HG02970 (cell line): ENCODE measurements at regions not wholly inside any gene's neighbourhood (a gene's known extent, or its start where the extent isn't known, plus 50 kb on each side); places are given as distances from the start of the nearest gene placed in this dataset.
A peak's percentile ranks its signal among the peaks of the same experiment; 100 is the strongest.

Experiments
- ATAC-seq: cut with Tn5 transposase; IDR thresholded peaks from one replicate; pipeline ENCODE4 v1.9.1; 2021; ENCODE audit warnings: mild to moderate bottlenecking, moderate library complexity, moderate number of reproducible peaks; ENCODE audit not compliant: unreplicated experiment, low FRiP score

DNA sequence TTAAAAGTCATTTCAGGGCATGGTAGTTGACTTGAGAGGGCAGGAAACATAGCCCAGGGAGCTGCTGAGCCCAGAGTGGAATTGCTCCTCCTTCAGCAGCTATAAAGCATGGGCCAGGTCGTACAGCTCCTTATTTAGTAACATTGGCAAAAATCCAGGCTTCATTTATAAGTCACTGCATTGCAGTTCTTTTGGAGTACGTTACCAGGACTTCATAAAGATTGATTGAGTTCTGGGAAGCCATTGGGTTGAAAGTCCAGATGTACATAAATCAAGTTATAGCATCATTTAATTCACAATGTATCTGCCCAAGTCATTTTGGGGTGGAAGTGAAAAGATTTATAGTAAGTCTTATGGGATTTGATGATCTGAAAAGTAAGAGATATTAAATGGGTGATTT lies 53.0 kb upstream of the ANKEF1 start:
- no peak for ATAC-seq

DNA sequence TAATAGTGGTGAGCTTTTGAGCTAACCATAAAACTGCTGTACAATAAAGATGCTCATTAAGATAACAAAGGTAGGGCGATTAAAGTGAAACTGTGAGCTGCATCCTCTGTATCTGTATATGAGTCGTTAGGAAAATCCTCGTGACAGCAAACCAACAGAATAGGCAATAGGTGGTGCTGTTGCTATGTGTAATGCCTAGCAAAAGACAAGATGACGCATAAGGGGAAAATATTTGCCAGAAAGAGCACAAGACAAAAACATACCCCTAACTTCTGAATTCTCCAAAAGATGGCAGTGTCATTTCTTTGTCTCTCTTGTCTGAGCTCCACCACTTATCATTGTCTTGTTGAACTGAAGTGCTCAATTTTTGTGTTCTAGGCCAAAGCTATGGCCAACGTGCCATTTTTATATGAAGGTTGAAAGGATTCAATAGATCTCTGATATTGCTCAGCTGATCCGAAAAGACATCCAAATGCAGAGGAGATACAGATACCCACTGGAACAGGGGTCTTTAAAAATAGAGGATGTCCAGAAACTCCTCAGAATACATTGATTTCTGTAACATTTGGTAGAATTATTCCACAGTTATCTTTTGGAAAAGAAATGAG lies 56.3 kb upstream of the ANKEF1 start:
- ATAC-seq, result peak; percentile 92

DNA sequence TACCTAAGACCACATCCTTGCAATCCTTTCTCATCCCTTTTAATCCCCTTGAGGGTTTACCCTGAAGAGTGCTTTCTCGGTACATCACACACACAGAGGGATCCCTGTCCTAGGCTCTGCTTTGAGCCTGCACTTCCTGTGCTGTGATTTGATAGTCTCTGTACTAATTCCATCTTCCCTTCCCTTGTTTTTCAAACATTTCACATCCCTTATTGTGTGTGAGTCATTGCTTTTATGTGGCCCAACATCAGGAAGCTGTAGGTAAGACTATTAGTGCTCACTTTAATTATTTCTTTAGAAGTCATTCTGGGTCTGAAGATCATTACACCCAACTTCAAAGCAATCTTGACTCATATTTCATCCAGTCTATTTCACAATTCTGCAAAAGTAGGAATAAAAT lies 57.2 kb upstream of the ANKEF1 start:
- ATAC-seq, result no peak

DNA sequence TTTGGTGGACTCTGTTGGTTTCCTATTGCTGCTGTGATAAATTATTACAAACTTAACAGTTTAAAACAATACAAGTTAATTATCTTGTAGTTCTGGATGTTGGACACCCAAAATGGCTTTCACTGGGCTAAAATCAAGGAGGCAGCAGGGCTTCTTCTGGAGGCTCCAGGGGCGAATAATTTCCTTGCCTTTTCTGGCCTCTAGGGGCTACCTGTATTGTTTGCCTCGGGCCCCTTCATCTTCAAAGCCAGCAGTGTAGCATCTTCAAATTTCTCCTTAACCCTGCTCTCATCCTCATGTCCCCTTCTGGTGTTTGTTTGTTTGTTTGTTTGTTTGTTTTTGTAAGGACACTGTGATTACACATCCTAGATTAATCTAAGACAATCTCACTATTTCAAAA lies 60.5 kb upstream of the ANKEF1 start:
- no peak for ATAC-seq

GRCh38 chr20:9971746-9972145 lies 63.0 kb upstream of the ANKEF1 start:
- ATAC-seq, result no peak

- ATAC-seq, result no peak
Measured at GRCh38 chr20:9969626-9970025, 65.2 kb upstream of the ANKEF1 start.

- no peak for ATAC-seq
Measured at GRCh38 chr20:9968015-9968414, 66.8 kb upstream of the ANKEF1 start.

DNA sequence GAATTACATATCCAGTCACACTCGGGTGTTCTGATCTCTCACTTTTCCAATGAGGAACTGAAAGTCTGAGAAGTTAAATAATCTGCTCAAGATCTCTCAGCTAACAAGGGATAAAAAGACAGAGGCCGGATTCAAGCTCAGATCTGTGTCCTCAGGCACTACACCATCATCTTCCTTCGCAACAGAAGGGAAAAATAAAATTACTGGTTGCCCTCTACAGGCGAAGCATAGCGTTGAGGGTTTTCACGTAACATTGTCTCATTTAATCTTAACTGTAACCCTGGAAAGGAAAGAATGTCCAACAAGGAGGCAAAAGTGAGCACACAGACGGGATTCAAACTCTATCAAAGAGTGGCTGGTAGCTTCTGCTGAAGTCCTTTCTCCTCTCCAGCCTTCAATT lies 67.8 kb upstream of the ANKEF1 start:
- ATAC-seq, result no peak

GRCh38 chr20:9963029-9963428 lies 71.8 kb upstream of the ANKEF1 start:
- no peak for ATAC-seq

GRCh38 chr20:9958693-9959092 lies 76.1 kb upstream of the ANKEF1 start:
- ATAC-seq, result no peak

- ATAC-seq, result no peak
Measured at GRCh38 chr20:9955646-9956045, 79.1 kb upstream of the ANKEF1 start.

DNA sequence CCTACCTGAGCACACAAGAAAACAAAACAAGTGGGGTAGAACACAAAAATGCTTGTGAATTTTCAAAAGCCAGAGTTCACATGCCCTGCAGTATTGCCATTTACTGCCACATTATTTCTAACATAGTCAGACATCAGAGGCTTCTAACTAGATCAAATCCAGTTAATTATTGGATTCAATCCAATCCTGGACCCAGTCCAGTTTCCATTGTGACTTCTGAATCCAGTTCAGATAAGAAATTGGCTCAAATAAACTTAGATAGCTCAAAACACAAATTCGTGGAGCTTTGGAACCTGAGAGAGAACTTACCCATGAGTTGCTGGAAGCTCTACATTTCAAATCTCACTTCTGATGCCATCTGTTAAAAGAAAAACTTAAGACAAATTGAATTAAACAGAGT lies 85.2 kb upstream of the ANKEF1 start:
- ATAC-seq, result no peak

- ATAC-seq, result no peak
Measured at GRCh38 chr20:9945408-9945807, 89.4 kb upstream of the ANKEF1 start.

DNA sequence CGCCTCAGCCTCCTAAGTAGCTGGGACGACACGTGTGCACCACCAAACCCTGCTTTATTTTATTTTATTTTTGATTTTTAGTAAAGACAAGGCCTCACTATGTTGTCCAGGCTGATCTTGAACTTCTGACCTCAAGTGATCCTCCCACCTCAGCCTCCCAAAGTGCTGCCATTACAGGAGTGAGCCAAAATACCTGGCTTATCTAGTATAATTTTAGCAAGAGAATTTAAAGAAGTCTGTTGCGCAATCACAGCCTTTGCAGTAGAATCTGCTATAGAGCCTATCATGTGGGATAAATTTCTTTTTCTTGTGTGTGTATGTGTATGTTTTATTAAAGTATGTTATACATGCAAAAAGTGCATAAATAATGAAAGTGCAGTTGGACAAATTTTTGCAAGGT lies 92.1 kb upstream of the ANKEF1 start:
- no peak for ATAC-seq

- ATAC-seq, result no peak
Measured at GRCh38 chr20:9940329-9940728, 94.5 kb upstream of the ANKEF1 start.

DNA sequence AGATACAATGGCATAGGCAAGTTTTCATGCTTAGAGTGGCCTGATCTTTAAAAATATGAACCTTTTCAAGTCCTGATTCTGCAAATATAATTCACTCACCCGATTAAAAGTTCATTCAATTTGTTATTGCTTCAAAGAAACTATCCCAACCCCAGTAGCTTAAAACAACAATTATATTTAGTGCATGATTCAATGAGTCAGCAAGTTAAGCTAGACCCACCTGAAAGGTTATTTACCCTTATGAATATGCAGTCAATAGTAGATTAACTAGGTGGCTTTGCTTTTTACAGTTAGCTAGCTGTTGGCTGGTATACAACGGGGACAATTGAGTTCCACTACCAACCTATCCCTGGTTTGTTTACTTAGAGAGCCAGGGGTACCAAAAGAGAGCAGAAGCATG lies 95.6 kb upstream of the ANKEF1 start:
- no peak for ATAC-seq

DNA sequence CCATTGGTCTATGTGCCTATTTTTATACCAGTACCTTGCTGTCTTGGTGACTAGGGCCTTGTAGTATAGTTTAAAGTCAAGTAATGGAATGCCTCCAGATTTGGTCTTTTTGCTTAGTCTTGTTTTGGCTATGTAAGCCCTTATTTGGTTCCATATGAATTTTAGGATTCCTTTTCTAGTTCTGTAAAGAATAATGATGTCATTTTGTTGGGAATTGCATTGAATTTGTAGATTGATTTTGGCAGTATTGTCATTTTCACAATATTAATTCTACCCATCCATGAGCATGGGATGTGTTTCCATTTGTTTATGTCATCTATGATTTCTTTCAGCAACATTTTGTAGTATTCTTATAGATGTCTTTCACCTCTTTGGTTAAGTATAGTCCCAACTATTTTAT lies 96.4 kb upstream of the PAK5 start:
- no peak for ATAC-seq

DNA sequence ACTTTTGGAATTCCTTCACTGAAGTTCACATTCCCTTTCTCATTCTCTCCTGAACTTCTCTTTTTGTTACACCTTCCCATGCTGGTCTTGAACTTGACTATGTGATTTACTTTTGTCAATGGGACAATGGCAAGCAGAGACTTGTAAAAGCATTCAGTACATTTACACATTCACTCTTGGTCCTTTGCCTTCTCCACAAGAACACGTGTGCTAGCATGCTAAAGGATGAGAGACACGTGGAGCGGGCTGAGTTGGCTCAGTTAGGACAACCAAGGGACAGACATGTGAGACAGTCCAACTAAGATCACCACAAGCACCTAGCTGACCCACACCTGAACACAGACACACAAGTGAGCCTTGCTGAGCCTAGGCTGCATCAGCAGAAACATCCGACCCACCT lies 91.3 kb upstream of the PAK5 start:
- ATAC-seq, result no peak

GRCh38 chr20:9928955-9929354 lies 90.1 kb upstream of the PAK5 start:
- ATAC-seq, result no peak

DNA sequence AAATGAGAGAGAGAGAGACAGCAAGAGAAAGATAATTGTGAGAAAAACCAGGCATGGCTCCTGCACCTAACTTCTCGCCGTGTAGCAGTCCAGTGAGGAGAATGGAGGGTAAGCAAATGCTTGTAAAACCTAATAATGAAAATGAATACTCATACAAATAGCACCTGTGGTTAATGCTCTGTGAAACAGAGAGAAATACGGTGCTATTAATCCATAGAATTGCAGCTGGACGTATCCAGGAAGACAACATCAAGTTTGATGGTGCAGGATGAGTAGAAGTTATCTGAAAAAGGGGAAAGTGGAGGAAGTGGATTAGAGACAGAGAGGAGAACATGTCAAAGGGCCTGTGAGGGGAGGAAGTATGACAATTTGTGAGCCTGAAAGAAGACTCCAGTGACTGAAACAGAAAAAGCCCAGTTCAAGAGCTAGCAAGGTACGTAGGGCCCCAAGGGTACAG lies 89.4 kb upstream of the PAK5 start:
- ATAC-seq, result peak; percentile 87

DNA sequence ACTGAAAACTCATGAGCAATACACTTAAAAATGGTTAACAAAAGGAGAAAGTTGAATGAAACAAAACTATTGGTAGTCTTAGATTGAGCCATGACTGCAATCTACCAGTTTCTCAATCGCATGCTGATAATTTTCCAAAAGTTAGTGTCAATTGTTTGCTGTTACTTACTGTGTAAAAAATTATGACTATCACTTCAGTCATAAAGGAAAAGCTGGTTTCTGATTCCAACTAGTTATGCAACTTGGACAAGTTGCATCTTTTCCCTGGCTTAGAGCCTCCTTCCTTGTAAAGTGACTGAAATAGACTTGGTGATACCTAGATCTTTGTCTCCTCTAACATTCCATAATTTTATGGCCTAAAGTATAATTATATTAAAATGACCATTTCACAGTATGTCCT lies 88.3 kb upstream of the PAK5 start:
- no peak for ATAC-seq

GRCh38 chr20:9926476-9926875 lies 87.6 kb upstream of the PAK5 start:
- ATAC-seq, result no peak

- no peak for ATAC-seq
Measured at GRCh38 chr20:9926007-9926406, 87.1 kb upstream of the PAK5 start.
